ENCODE measurements at regions not wholly inside any gene's neighbourhood (a gene's known extent, or its start where the extent isn't known, plus 50 kb on each side); places are given as distances from the start of the nearest gene placed in this dataset.

DNA sequence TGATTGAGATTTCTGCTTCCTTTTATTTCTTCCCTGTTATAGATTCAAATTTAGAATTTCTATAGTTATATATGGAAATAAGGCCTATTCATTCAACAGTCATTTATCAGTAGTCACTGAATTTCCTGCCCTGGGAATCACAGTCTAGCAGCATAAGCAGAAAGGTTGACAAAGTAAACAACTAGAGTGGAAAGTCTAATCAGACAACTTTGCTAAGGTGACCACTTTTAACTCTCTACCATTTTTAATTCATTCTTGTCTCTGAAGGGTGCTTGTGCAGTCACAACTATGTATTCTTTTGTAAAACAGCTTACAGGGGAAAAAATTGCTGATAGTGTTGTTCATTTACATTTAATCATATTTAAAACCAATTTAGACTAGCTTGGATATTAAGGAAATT is 66.1 kb upstream of the PLA2G4A start:
- TF ChIP-seq POLR2AphosphoS5 (IDR thresholded peaks at IDR 0.05; ENCODE audit: low read depth, low read length) (no peak), TAF1 (IDR thresholded peaks at IDR 0.05; ENCODE audit: borderline replicate concordance, low read depth, low read length) (no peak)

Data from GM12892 (cell line).